H1 (cell line): ENCODE measurements at regions not wholly inside any gene's neighbourhood (a gene's known extent, or its start where the extent isn't known, plus 50 kb on each side); places are given as distances from the start of the nearest gene placed in this dataset.

Experiments
- CHD7 ChIP-seq: fragments of 300-600 bp; sonication (generic); IDR thresholded peaks from 2 replicates; pipeline ENCODE4 v1.7.1; 2012; ENCODE audit warnings: low read length, moderate library complexity, mild to moderate bottlenecking, inconsistent platforms; ENCODE audit not compliant: insufficient replicate concordance
- CREB1 ChIP-seq: IDR thresholded peaks from 2 replicates; pipeline ENCODE4 v1.6.1; 2012; ENCODE audit warnings: inconsistent platforms
- HDAC2 ChIP-seq, 2 experiments: fragments of 300-600 bp in 1 of 2; sonication (generic) in 1 of 2; IDR thresholded peaks; 2 replicates each; pipeline ENCODE4 v1.6.1; 2011 to 2012; ENCODE audit warnings: low read depth in 2 of 2, low read length in 2 of 2, mild to moderate bottlenecking in 2 of 2, moderate library complexity in 2 of 2, borderline replicate concordance in 1 of 2, inconsistent platforms in 1 of 2
- HDAC6 ChIP-seq: IDR thresholded peaks from one replicate; pipeline ENCODE4 v1.7.1; 2012; ENCODE audit warnings: low read depth, mild to moderate bottlenecking, inconsistent platforms, low read length, moderate library complexity
- KDM5A ChIP-seq: fragments of 200-600 bp; IDR thresholded peaks from 2 replicates; pipeline ENCODE4 v1.7.1; 2012; ENCODE audit warnings: mild to moderate bottlenecking, low read length, inconsistent platforms, mixed read lengths
- PHF8 ChIP-seq: fragments of 200-600 bp; sonication (generic); conservative IDR thresholded peaks from 2 replicates; pipeline ENCODE4 v1.7.1; 2012; ENCODE audit warnings: low read depth, mild to moderate bottlenecking, inconsistent platforms, low read length, moderate library complexity
- POU5F1 ChIP-seq: IDR thresholded peaks from 2 replicates; pipeline ENCODE4 v1.6.1; 2011; ENCODE audit warnings: low read depth, mild to moderate bottlenecking, low read length, moderate library complexity
- RNF2 ChIP-seq: fragments of 200-900, 300-1000 bp; sonication (generic); IDR thresholded peaks from 2 replicates; pipeline ENCODE4 v1.7.1; 2016; ENCODE audit warnings: borderline replicate concordance, low read depth, mild to moderate bottlenecking, antibody characterized with exemption, low read length; ENCODE audit not compliant: poor library complexity, severe bottlenecking; ENCODE audit errors: missing control alignments
- SP2 ChIP-seq: IDR thresholded peaks from 2 replicates; pipeline ENCODE4 v1.6.1; 2012; ENCODE audit warnings: mild to moderate bottlenecking, low read length, inconsistent platforms
- ZNF274 ChIP-seq: IDR thresholded peaks from 2 replicates; pipeline ENCODE4 v1.7.0; 2012; ENCODE audit warnings: low read length, borderline replicate concordance; ENCODE audit errors: extremely low read depth
- TF ChIP-seq, protein P1 (sequence below): IDR thresholded peaks from 2 replicates; pipeline ENCODE4 v1.6.1; 2011; ENCODE audit warnings: low read length, improper control_type of control experiment

DNA sequence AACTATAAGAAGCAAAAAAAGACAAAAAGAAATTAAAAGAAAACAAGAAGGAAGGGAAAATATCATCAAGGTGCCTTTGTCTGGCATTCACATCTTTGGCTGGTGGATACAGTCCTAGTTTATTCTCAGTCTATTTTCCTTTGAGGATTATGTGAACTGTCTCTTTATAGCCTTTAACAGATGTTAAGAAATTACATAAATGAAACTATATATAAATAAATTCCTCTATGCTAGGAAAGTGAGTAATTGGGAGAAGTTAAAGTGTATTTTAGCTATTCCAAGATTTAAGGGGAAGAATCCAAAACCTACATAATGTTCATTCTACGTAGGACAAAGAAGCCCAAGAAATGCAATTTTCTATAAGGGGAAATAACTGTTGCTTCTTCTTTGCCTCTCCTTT, 316.3 kb downstream of the ADAMTS20 start (continued):
- no peak for TF ChIP-seq CHD7
- TF ChIP-seq SP2: no peak
- no peak for TF ChIP-seq HDAC2 (IDR thresholded peaks at IDR 0.05; ENCODE audit: borderline replicate concordance in 1 of 2, low read depth in 2 of 2, low read length in 2 of 2)
- TF ChIP-seq, protein P1, sequence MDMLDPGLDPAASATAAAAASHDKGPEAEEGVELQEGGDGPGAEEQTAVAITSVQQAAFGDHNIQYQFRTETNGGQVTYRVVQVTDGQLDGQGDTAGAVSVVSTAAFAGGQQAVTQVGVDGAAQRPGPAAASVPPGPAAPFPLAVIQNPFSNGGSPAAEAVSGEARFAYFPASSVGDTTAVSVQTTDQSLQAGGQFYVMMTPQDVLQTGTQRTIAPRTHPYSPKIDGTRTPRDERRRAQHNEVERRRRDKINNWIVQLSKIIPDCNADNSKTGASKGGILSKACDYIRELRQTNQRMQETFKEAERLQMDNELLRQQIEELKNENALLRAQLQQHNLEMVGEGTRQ: no peak
- no peak for TF ChIP-seq PHF8
- no peak for TF ChIP-seq KDM5A
- no peak for TF ChIP-seq POU5F1
- TF ChIP-seq ZNF274: no peak
- TF ChIP-seq RNF2: no peak
- TF ChIP-seq CREB1: no peak
- no peak for TF ChIP-seq HDAC6
